ENCODE measurements at regions not wholly inside any gene's neighbourhood (a gene's known extent, or its start where the extent isn't known, plus 50 kb on each side); places are given as distances from the start of the nearest gene placed in this dataset.

- TF ChIP-seq CTCF (IDR thresholded peaks at IDR 0.05) = no peak
- TF ChIP-seq POLR2AphosphoS5 (IDR thresholded peaks at IDR 0.05; ENCODE audit: insufficient read depth in 1 of 2, low read depth in 1 of 2) = no peak
- no peak for TF ChIP-seq POLR2A (IDR thresholded peaks at IDR 0.05)
Measured at GRCh38 chr7:121561717-121562116, 165.6 kb upstream of the FAM3C start.
